GM12864 (cell line): ENCODE measurements at regions not wholly inside any gene's neighbourhood (a gene's known extent, or its start where the extent isn't known, plus 50 kb on each side); places are given as distances from the start of the nearest gene placed in this dataset.

Experiments used
- DNase-seq: peaks from one replicate; pipeline ENCODE4 v3.0.0-alpha.2; 2011; ENCODE audit warnings: low read depth
- H3K4me3 ChIP-seq: 2 replicates; pipeline ENCODE4 v1.5.1; 2011; ENCODE audit warnings: mild to moderate bottlenecking, low read depth, low read length, control low read depth
- TF ChIP-seq, protein P1 (sequence below): IDR thresholded peaks from 2 replicates; pipeline ENCODE4 v1.5.1; 2011; ENCODE audit warnings: low read depth, mild to moderate bottlenecking, moderate library complexity, low read length, control low read depth, inconsistent platforms; ENCODE audit errors: missing control alignments

GRCh38 chr2:36235882-36236281 is 119.7 kb upstream of the CRIM1 start:
- TF ChIP-seq, protein P1, sequence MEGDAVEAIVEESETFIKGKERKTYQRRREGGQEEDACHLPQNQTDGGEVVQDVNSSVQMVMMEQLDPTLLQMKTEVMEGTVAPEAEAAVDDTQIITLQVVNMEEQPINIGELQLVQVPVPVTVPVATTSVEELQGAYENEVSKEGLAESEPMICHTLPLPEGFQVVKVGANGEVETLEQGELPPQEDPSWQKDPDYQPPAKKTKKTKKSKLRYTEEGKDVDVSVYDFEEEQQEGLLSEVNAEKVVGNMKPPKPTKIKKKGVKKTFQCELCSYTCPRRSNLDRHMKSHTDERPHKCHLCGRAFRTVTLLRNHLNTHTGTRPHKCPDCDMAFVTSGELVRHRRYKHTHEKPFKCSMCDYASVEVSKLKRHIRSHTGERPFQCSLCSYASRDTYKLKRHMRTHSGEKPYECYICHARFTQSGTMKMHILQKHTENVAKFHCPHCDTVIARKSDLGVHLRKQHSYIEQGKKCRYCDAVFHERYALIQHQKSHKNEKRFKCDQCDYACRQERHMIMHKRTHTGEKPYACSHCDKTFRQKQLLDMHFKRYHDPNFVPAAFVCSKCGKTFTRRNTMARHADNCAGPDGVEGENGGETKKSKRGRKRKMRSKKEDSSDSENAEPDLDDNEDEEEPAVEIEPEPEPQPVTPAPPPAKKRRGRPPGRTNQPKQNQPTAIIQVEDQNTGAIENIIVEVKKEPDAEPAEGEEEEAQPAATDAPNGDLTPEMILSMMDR, result no peak
- no peak for DNase-seq
- no peak overlapping the region for H3K4me3 ChIP-seq

GRCh38 chr2:36235426-36235825 is 120.2 kb upstream of the CRIM1 start:
- TF ChIP-seq, protein P1, result no peak
- no peak overlapping the region for H3K4me3 ChIP-seq
- no peak for DNase-seq

GRCh38 chr2:36223259-36223658 is 132.3 kb upstream of the CRIM1 start:
- TF ChIP-seq, protein P1, result no peak
- no peak overlapping the region for H3K4me3 ChIP-seq
- no peak for DNase-seq

GRCh38 chr2:36222485-36222884 is 133.1 kb upstream of the CRIM1 start:
- no peak for DNase-seq
- TF ChIP-seq, protein P1, result no peak
- no peak overlapping the region for H3K4me3 ChIP-seq

GRCh38 chr2:36214691-36215090 is 140.9 kb upstream of the CRIM1 start:
- DNase-seq, result no peak
- no peak overlapping the region for H3K4me3 ChIP-seq
- TF ChIP-seq, protein P1, result no peak

- no peak for DNase-seq
- no peak overlapping the region for H3K4me3 ChIP-seq
- TF ChIP-seq, protein P1, result no peak
Measured at GRCh38 chr2:36203366-36203765, 152.2 kb upstream of the CRIM1 start.

DNA sequence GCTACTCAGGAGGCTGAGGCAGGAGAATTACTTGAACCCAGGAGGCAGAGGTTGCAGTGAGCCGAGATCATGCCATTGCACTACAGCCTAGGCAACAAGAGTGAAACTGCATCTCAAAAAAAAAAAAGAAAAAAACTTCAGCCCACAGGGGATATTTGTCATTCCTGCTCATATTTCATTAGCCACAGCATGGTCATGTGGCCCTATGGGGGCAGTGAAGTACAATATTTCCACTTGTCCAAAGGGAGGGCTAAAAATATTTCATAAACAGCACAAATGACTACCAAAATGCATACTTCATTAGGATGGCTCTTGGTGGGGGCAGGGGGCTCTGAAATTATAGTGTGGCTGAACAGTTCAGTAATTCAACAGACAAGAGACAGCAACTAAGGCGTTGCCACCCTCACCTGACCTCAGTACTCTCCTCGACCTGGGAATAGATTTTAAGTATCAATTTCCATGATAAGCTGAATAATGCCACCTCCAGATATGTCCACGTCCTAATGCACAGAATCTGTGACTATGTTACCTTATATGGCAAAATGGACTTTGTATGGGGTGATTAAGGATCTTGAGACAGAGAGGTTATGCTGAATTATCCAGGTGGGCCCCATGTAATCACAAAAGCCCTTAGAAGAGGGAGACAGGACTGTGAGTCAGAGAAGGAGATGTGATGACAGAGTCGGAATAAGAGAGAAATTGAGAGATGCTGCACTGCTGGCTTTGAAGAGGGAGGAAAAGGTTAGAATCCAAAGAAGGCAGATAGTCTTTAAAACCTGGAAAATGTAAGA is 158.2 kb upstream of the CRIM1 start:
- TF ChIP-seq, protein P1, result no peak
- no peak overlapping the region for H3K4me3 ChIP-seq
- DNase-seq, result no peak
